ENCODE measurements at regions not wholly inside any gene's neighbourhood (a gene's known extent, or its start where the extent isn't known, plus 50 kb on each side); places are given as distances from the start of the nearest gene placed in this dataset.

GRCh38 chr11:97445561-97445960 is 1055.7 kb downstream of the JRKL start:
- no peak for TF ChIP-seq CTCF (IDR thresholded peaks at IDR 0.05)
- Histone ChIP-seq H3K4me1 (no peaks in the 10 kb centered on the region), H3K9me3 (no peaks in the 10 kb centered on the region), H3K27me3 (ENCODE audit: low read depth) (no peaks in the 10 kb centered on the region), H3K36me3 (no peaks in the 10 kb centered on the region), H3K4me3 (no peak overlapping the region), H3K27ac (no peak overlapping the region)
- no peak for ATAC-seq
- DNase-seq = no peak
- intact Hi-C loops (cut with DNase I) = no loop called here

GRCh38 chr11:97451441-97451840 is 1061.6 kb downstream of the JRKL start:
- no peak for DNase-seq
- no peak for ATAC-seq
- Histone ChIP-seq H3K4me3 (no peak overlapping the region), H3K36me3 (no peaks in the 10 kb centered on the region), H3K4me1 (no peaks in the 10 kb centered on the region), H3K27me3 (ENCODE audit: low read depth) (no peaks in the 10 kb centered on the region), H3K9me3 (no peaks in the 10 kb centered on the region), H3K27ac (no peak overlapping the region)
- intact Hi-C loops (cut with DNase I) = no loop called here
- TF ChIP-seq CTCF (IDR thresholded peaks at IDR 0.05) = no peak

GRCh38 chr11:97454988-97455387 is 1065.2 kb downstream of the JRKL start:
- Histone ChIP-seq H3K27me3 (ENCODE audit: low read depth) (no peaks in the 10 kb centered on the region), H3K27ac (no peak overlapping the region), H3K9me3 (no peaks in the 10 kb centered on the region), H3K4me1 (no peaks in the 10 kb centered on the region), H3K4me3 (no peak overlapping the region), H3K36me3 (no peaks in the 10 kb centered on the region)
- DNase-seq (no peak), ATAC-seq (no peak)
- intact Hi-C loops (cut with DNase I) = no loop called here
- peak; percentile 8 for TF ChIP-seq CTCF (IDR thresholded peaks at IDR 0.05)

GRCh38 chr11:97460091-97460490 is 1070.3 kb downstream of the JRKL start:
- H3K4me1 ChIP-seq = no peaks in the 10 kb centered on the region
- H3K4me3 ChIP-seq = no peak overlapping the region
- no peak overlapping the region for H3K27ac ChIP-seq
- no peaks in the 10 kb centered on the region for H3K27me3 ChIP-seq (ENCODE audit: low read depth)
- no peak for TF ChIP-seq CTCF (IDR thresholded peaks at IDR 0.05)
- no peaks in the 10 kb centered on the region for H3K36me3 ChIP-seq
- no peak for DNase-seq
- intact Hi-C loops (cut with DNase I) = no loop called here
- no peak for ATAC-seq
- no peaks in the 10 kb centered on the region for H3K9me3 ChIP-seq

GRCh38 chr11:97461044-97461880 is 1071.4 kb downstream of the JRKL start:
- no peak overlapping the region for H3K27ac ChIP-seq
- intact Hi-C loops (cut with DNase I) = no loop called here
- H3K9me3 ChIP-seq = no peaks in the 10 kb centered on the region
- H3K4me1 ChIP-seq = no peaks in the 10 kb centered on the region
- no peak for TF ChIP-seq CTCF (IDR thresholded peaks at IDR 0.05)
- ATAC-seq (peak; percentile 21 to 23), DNase-seq (no peak)
- H3K27me3 ChIP-seq (ENCODE audit: low read depth) = no peaks in the 10 kb centered on the region
- H3K36me3 ChIP-seq = no peaks in the 10 kb centered on the region
- H3K4me3 ChIP-seq = no peak overlapping the region
